ENCODE measurements at regions not wholly inside any gene's neighbourhood (a gene's known extent, or its start where the extent isn't known, plus 50 kb on each side); places are given as distances from the start of the nearest gene placed in this dataset.
"Not testable (repeated sequence)": the region's sequence is repeated elsewhere in the genome, so short reads cannot be mapped to it uniquely, and the experiment has no call there.

DNA sequence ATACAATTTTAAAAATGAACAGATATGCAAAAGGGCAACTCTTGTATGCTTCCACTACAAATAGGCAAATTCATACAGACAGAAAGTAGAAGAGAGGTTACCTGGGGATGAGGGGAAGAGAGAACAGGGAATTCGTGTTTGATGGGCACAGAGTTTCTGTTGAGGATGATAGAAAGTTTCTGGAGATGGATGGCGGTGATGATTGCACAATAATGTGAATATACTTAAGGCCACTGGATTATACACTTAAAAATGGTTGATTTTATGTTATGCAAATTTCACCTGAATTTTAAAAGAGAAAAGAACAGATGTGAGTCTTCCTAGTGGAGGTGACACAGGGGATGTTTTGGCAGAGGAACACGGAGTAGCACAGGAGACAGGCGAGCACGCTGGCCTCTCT lies 89.3 kb downstream of the TEX36 start:
- Histone ChIP-seq H3K4me3 (no peak overlapping the region), H3K27me3 (ENCODE audit: control insufficient read depth in 3 of 3, insufficient read depth in 3 of 3, low read length in 2 of 3) (peaks cover 0 to 3% (median 0%) of the 10 kb centered on the region in 3 donors), H3K36me3 (ENCODE audit: control insufficient read depth in 4 of 4, insufficient read depth in 4 of 4, low read length in 4 of 4) (no peaks in the 10 kb centered on the region), H3K27ac (ENCODE audit: low read depth in 1 of 2, low read length in 1 of 2) (no peak overlapping the region), H3K9ac (ENCODE audit: insufficient read depth in 1 of 2, low read length in 2 of 2) (no peak overlapping the region), H3K4me1 (ENCODE audit: control insufficient read depth in 5 of 5, insufficient read depth in 5 of 5, low read length in 5 of 5) (peaks cover 0 to 5% (median 0%) of the 10 kb centered on the region in 5 donors), H3K9me3 (ENCODE audit: control insufficient read depth in 4 of 4, insufficient read depth in 3 of 4, low read length in 3 of 4) (peaks cover 0 to 10% (median 2%) of the 10 kb centered on the region in 4 donors)
- 84 to 94% methylated on average over 5 of the region's 5 CpGs for WGBS, 2 donors
- ATAC-seq (ENCODE audit: insufficient read depth, low FRiP score) (no peak), DNase-seq (no peak)
- TF ChIP-seq, protein P1, sequence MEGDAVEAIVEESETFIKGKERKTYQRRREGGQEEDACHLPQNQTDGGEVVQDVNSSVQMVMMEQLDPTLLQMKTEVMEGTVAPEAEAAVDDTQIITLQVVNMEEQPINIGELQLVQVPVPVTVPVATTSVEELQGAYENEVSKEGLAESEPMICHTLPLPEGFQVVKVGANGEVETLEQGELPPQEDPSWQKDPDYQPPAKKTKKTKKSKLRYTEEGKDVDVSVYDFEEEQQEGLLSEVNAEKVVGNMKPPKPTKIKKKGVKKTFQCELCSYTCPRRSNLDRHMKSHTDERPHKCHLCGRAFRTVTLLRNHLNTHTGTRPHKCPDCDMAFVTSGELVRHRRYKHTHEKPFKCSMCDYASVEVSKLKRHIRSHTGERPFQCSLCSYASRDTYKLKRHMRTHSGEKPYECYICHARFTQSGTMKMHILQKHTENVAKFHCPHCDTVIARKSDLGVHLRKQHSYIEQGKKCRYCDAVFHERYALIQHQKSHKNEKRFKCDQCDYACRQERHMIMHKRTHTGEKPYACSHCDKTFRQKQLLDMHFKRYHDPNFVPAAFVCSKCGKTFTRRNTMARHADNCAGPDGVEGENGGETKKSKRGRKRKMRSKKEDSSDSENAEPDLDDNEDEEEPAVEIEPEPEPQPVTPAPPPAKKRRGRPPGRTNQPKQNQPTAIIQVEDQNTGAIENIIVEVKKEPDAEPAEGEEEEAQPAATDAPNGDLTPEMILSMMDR (IDR thresholded peaks at IDR 0.05; ENCODE audit: control extremely low read depth, extremely low read depth): no peak

DNA sequence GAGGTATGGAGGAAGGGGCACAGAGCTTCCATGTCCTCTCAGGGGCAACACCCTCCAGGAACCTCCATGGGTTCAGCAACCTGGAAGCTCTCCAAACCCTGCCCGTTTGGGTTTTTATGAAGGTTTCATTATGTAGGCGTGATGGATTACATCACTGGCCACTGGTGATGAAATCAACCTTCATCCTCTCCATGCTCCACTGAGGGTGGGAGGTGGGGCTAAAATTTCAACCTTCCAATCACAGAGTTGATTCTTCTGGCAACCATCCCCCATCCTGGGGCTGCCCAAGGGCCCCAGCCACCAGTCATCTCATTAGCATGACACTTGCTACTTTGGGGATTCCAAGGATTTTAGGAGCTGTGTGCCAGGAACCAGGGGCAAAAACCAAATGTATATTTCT lies 90.1 kb downstream of the TEX36 start:
- H3K36me3 ChIP-seq (ENCODE audit: control insufficient read depth in 4 of 4, insufficient read depth in 4 of 4, low read length in 4 of 4): no peaks in the 10 kb centered on the region
- 71 to 81% methylated on average over 2 of the region's 2 CpGs for WGBS, 2 donors
- no peak overlapping the region for H3K9ac ChIP-seq (ENCODE audit: insufficient read depth in 1 of 2, low read length in 2 of 2)
- no peak overlapping the region for H3K27ac ChIP-seq (ENCODE audit: low read depth in 1 of 2, low read length in 1 of 2)
- DNase-seq (no peak), ATAC-seq (ENCODE audit: insufficient read depth, low FRiP score) (no peak)
- H3K4me1 ChIP-seq (ENCODE audit: control insufficient read depth in 5 of 5, insufficient read depth in 5 of 5, low read length in 5 of 5): peaks cover 0 to 5% (median 0%) of the 10 kb centered on the region in 5 donors
- peaks cover 0 to 3% (median 0%) of the 10 kb centered on the region in 3 donors for H3K27me3 ChIP-seq (ENCODE audit: control insufficient read depth in 3 of 3, insufficient read depth in 3 of 3, low read length in 2 of 3)
- no peak overlapping the region for H3K4me3 ChIP-seq
- H3K9me3 ChIP-seq (ENCODE audit: control insufficient read depth in 4 of 4, insufficient read depth in 3 of 4, low read length in 3 of 4): peaks cover 0 to 6% (median 2%) of the 10 kb centered on the region in 4 donors
- TF ChIP-seq, protein P1 (IDR thresholded peaks at IDR 0.05; ENCODE audit: control extremely low read depth, extremely low read depth): no peak

DNA sequence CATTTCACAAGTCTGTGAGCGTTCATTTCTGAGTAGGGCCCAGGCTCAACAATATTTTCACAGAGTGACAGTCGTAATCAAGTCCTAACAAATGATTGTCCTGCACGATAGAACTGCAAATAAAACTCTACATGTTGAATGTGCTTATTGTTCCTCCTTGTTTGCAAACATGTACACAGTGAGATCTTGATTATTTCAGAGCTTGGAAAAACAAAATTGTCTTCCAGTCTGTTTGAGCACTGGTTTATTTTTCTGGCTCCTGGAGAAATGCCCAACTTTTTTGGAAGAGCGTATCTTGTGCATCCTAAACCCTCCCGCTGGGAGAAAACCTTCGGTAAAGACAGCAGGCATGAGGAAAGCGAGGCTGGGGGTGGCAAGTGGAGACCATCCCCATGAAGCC lies 91.1 kb downstream of the TEX36 start:
- H3K27ac ChIP-seq (ENCODE audit: low read depth in 1 of 2, low read length in 1 of 2): no peak overlapping the region
- peak in 2 of 3 donors; percentile 8 to 50 for DNase-seq
- 73 to 79% methylated on average over 7 of the region's 7 CpGs for WGBS, 2 donors
- no peak for ATAC-seq (ENCODE audit: insufficient read depth, low FRiP score)
- no peaks in the 10 kb centered on the region for H3K36me3 ChIP-seq (ENCODE audit: control insufficient read depth in 4 of 4, insufficient read depth in 4 of 4, low read length in 4 of 4)
- H3K4me1 ChIP-seq (ENCODE audit: control insufficient read depth in 5 of 5, insufficient read depth in 5 of 5, low read length in 5 of 5): peaks cover 0 to 5% (median 0%) of the 10 kb centered on the region in 5 donors
- peaks cover 0 to 3% (median 0%) of the 10 kb centered on the region in 3 donors for H3K27me3 ChIP-seq (ENCODE audit: control insufficient read depth in 3 of 3, insufficient read depth in 3 of 3, low read length in 2 of 3)
- TF ChIP-seq, protein P1 (IDR thresholded peaks at IDR 0.05; ENCODE audit: control extremely low read depth, extremely low read depth): no peak
- H3K4me3 ChIP-seq: no peak overlapping the region
- no peak overlapping the region for H3K9ac ChIP-seq (ENCODE audit: insufficient read depth in 1 of 2, low read length in 2 of 2)
- peaks cover 0 to 5% (median 2%) of the 10 kb centered on the region in 4 donors for H3K9me3 ChIP-seq (ENCODE audit: control insufficient read depth in 4 of 4, insufficient read depth in 3 of 4, low read length in 3 of 4)

DNA sequence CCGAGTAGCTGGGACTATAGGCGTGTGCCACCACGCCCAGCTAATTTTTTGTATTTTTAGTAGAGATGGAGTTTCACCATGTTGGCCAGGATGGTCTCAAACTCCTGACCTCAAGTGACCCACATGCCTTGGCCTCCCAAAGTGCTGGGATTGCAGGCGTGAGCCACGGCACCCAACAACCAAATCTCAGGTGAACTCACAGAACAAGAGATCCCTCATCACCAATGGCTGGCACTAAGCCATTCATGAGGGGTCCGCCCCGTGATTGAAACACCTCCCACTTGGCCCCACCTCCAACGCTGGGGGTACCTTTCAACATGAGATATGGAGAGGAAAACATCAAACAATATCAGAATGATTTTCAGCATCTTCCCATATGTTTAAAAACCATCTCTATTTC lies 94.2 kb downstream of the TEX36 start:
- H3K27ac ChIP-seq (ENCODE audit: low read depth in 1 of 2, low read length in 1 of 2); H3K9ac ChIP-seq (ENCODE audit: insufficient read depth in 1 of 2, low read length in 2 of 2); H3K9me3 ChIP-seq (ENCODE audit: control insufficient read depth in 4 of 4, insufficient read depth in 3 of 4, low read length in 3 of 4); H3K27me3 ChIP-seq (ENCODE audit: control insufficient read depth in 3 of 3, insufficient read depth in 3 of 3, low read length in 2 of 3); H3K4me3 ChIP-seq; H3K4me1 ChIP-seq (ENCODE audit: control insufficient read depth in 5 of 5, insufficient read depth in 5 of 5, low read length in 5 of 5); DNase-seq; H3K36me3 ChIP-seq (ENCODE audit: control insufficient read depth in 4 of 4, insufficient read depth in 4 of 4, low read length in 4 of 4); ATAC-seq (ENCODE audit: insufficient read depth, low FRiP score): not testable (repeated sequence)
- WGBS, 2 donors: 87 to 89% methylated on average over 8 of the region's 8 CpGs
